Ishikawa (cell line): ENCODE measurements at regions not wholly inside any gene's neighbourhood (a gene's known extent, or its start where the extent isn't known, plus 50 kb on each side); places are given as distances from the start of the nearest gene placed in this dataset.

Experiments
- CEBPB ChIP-seq: IDR thresholded peaks from 2 replicates; pipeline ENCODE4 v1.6.1; 2012
- CREB1 ChIP-seq: IDR thresholded peaks from 2 replicates; pipeline ENCODE4 v1.6.1; 2012; ENCODE audit warnings: low read depth
- EGR1 ChIP-seq: IDR thresholded peaks from 2 replicates; pipeline ENCODE4 v1.6.1; 2012
- EP300 ChIP-seq: IDR thresholded peaks from 2 replicates; pipeline ENCODE4 v1.6.1; 2012; ENCODE audit warnings: borderline replicate concordance
- FOXM1 ChIP-seq: IDR thresholded peaks from 2 replicates; pipeline ENCODE4 v1.6.1; 2012; ENCODE audit warnings: low read depth, borderline replicate concordance
- NFIC ChIP-seq: IDR thresholded peaks from 2 replicates; pipeline ENCODE4 v1.6.1; 2012
- RAD21 ChIP-seq: IDR thresholded peaks from 2 replicates; pipeline ENCODE4 v1.6.1; 2012; ENCODE audit warnings: low read depth
- TAF1 ChIP-seq: IDR thresholded peaks from 2 replicates; pipeline ENCODE4 v1.6.1; 2012; ENCODE audit warnings: low read depth, mild to moderate bottlenecking
- TCF12 ChIP-seq: IDR thresholded peaks from 2 replicates; pipeline ENCODE4 v1.6.1; 2012; ENCODE audit warnings: low read depth
- TEAD4 ChIP-seq: IDR thresholded peaks from 2 replicates; pipeline ENCODE4 v1.6.1; 2012
- YY1 ChIP-seq: IDR thresholded peaks from 2 replicates; pipeline ENCODE4 v1.6.1; 2012; ENCODE audit warnings: low read depth
- ZBTB7A ChIP-seq: IDR thresholded peaks from 2 replicates; pipeline ENCODE4 v1.6.1; 2012; ENCODE audit warnings: low read depth
- TF ChIP-seq, protein P1 (sequence below): IDR thresholded peaks from 2 replicates; pipeline ENCODE4 v1.6.1; 2012; ENCODE audit warnings: low read depth, mild to moderate bottlenecking
- TF ChIP-seq, protein P2 (sequence below): IDR thresholded peaks from 2 replicates; pipeline ENCODE4 v1.6.1; 2012
- TF ChIP-seq, protein P3 (sequence below): IDR thresholded peaks from 2 replicates; pipeline ENCODE4 v1.6.1; 2012

DNA sequence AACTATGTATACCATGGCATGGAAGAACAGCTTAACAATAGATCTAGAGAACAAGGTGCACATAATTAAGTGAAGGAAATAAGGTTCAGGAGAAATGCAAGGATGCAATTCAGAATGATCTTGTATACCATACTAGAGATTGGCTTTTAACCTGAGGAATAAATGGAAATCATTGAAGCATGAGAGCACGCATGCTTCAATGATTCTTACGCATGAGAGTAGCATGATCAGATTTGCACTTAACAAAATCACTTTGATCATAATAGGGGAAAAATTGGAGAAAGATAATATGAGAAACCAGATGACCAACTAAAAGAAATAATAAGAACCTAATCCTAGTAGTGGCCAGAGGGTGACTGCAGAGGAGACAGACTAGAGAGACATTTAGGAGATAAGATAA is 133.3 kb upstream of the FSCB start:
- TF ChIP-seq TEAD4 (peak; percentile 53), EP300 (peak; percentile 75), ZBTB7A (no peak), TCF12 (peak; percentile 53; the same call in 1 of the 2 replicates), YY1 (no peak), FOXM1 (peak; percentile 62; the same call in 1 of the 2 replicates), NFIC (no peak)

GRCh38 chr14:44639781-44640385 is 132.8 kb upstream of the FSCB start:
- TF ChIP-seq RAD21 (no peak), TAF1 (no peak), FOXM1 (no peak; the same call in 1 of the 2 replicates), ZBTB7A (no peak), CREB1 (no peak), NFIC (no peak), YY1 (no peak), CEBPB (no peak), TEAD4 (no peak)
- TF ChIP-seq, protein P1, sequence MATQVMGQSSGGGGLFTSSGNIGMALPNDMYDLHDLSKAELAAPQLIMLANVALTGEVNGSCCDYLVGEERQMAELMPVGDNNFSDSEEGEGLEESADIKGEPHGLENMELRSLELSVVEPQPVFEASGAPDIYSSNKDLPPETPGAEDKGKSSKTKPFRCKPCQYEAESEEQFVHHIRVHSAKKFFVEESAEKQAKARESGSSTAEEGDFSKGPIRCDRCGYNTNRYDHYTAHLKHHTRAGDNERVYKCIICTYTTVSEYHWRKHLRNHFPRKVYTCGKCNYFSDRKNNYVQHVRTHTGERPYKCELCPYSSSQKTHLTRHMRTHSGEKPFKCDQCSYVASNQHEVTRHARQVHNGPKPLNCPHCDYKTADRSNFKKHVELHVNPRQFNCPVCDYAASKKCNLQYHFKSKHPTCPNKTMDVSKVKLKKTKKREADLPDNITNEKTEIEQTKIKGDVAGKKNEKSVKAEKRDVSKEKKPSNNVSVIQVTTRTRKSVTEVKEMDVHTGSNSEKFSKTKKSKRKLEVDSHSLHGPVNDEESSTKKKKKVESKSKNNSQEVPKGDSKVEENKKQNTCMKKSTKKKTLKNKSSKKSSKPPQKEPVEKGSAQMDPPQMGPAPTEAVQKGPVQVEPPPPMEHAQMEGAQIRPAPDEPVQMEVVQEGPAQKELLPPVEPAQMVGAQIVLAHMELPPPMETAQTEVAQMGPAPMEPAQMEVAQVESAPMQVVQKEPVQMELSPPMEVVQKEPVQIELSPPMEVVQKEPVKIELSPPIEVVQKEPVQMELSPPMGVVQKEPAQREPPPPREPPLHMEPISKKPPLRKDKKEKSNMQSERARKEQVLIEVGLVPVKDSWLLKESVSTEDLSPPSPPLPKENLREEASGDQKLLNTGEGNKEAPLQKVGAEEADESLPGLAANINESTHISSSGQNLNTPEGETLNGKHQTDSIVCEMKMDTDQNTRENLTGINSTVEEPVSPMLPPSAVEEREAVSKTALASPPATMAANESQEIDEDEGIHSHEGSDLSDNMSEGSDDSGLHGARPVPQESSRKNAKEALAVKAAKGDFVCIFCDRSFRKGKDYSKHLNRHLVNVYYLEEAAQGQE = no peak
- TF ChIP-seq, protein P2, sequence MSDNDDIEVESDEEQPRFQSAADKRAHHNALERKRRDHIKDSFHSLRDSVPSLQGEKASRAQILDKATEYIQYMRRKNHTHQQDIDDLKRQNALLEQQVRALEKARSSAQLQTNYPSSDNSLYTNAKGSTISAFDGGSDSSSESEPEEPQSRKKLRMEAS = no peak; the same call in 1 of the 2 replicates

- TF ChIP-seq, protein P1 = no peak
- TF ChIP-seq EGR1 (no peak), ZBTB7A (no peak), RAD21 (no peak), YY1 (no peak), FOXM1 (no peak), EP300 (no peak), TEAD4 (no peak), CREB1 (no peak), CEBPB (no peak), TCF12 (no peak), NFIC (no peak), TAF1 (no peak)
- TF ChIP-seq, protein P2 = no peak
- TF ChIP-seq, protein P3, sequence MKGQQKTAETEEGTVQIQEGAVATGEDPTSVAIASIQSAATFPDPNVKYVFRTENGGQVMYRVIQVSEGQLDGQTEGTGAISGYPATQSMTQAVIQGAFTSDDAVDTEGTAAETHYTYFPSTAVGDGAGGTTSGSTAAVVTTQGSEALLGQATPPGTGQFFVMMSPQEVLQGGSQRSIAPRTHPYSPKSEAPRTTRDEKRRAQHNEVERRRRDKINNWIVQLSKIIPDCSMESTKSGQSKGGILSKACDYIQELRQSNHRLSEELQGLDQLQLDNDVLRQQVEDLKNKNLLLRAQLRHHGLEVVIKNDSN = no peak
Measured at GRCh38 chr14:44634692-44635091, 127.6 kb upstream of the FSCB start.

GRCh38 chr14:44626423-44626822 is 119.3 kb upstream of the FSCB start:
- TF ChIP-seq FOXM1 = no peak
- TF ChIP-seq, protein P2 = no peak
- TF ChIP-seq, protein P3 = no peak
- no peak for TF ChIP-seq TCF12
- no peak for TF ChIP-seq TEAD4
- TF ChIP-seq, protein P1 = no peak
- no peak for TF ChIP-seq NFIC
- TF ChIP-seq CREB1 = no peak
- TF ChIP-seq ZBTB7A = no peak
- no peak for TF ChIP-seq RAD21
- TF ChIP-seq YY1 = no peak
- TF ChIP-seq TAF1 = no peak
- no peak for TF ChIP-seq EGR1
- TF ChIP-seq EP300 = no peak
